Bronchial epithelial cell (primary cell): ENCODE measurements at regions not wholly inside any gene's neighbourhood (a gene's known extent, or its start where the extent isn't known, plus 50 kb on each side); places are given as distances from the start of the nearest gene placed in this dataset.
"Not testable (repeated sequence)": the region's sequence is repeated elsewhere in the genome, so short reads cannot be mapped to it uniquely, and the experiment has no call there.

Experiments used
- DNase-seq: peaks from one replicate; pipeline ENCODE4 v3.0.0-alpha.2; 2010; ENCODE audit warnings: low read depth
- FAIRE-seq: peaks from 2 replicates; lab custom pipeline; 2011; peaks lifted over from hg19 to GRCh38; lab: Jason Lieb, UNC
- H3K27me3 ChIP-seq: 2 replicates; pipeline ENCODE4 v1.5.1; 2011; ENCODE audit warnings: low read length; ENCODE audit not compliant: control insufficient read depth, insufficient read depth
- H3K36me3 ChIP-seq: 2 replicates; pipeline ENCODE4 v1.5.1; 2011; ENCODE audit warnings: low read length; ENCODE audit not compliant: control insufficient read depth, insufficient read depth
- H3K4me3 ChIP-seq: 2 replicates; pipeline ENCODE4 v1.5.1; 2011; ENCODE audit warnings: mild to moderate bottlenecking, low read depth, low read length, control low read depth
- TF ChIP-seq, protein P1 (sequence below): IDR thresholded peaks from 2 replicates; pipeline ENCODE4 v1.5.1; 2011; ENCODE audit warnings: mild to moderate bottlenecking, moderate library complexity, low read length, control low read depth, inconsistent platforms; ENCODE audit not compliant: insufficient read depth, severe bottlenecking

- FAIRE-seq (no peak), DNase-seq (no peak)
- H3K4me3 ChIP-seq = no peak overlapping the region
- TF ChIP-seq, protein P1, sequence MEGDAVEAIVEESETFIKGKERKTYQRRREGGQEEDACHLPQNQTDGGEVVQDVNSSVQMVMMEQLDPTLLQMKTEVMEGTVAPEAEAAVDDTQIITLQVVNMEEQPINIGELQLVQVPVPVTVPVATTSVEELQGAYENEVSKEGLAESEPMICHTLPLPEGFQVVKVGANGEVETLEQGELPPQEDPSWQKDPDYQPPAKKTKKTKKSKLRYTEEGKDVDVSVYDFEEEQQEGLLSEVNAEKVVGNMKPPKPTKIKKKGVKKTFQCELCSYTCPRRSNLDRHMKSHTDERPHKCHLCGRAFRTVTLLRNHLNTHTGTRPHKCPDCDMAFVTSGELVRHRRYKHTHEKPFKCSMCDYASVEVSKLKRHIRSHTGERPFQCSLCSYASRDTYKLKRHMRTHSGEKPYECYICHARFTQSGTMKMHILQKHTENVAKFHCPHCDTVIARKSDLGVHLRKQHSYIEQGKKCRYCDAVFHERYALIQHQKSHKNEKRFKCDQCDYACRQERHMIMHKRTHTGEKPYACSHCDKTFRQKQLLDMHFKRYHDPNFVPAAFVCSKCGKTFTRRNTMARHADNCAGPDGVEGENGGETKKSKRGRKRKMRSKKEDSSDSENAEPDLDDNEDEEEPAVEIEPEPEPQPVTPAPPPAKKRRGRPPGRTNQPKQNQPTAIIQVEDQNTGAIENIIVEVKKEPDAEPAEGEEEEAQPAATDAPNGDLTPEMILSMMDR = no peak
- no peaks in the 10 kb centered on the region for H3K27me3 ChIP-seq
- H3K36me3 ChIP-seq = no peaks in the 10 kb centered on the region
Measured at GRCh38 chr5:125457617-125458016, 711.2 kb upstream of the ZNF608 start.

DNA sequence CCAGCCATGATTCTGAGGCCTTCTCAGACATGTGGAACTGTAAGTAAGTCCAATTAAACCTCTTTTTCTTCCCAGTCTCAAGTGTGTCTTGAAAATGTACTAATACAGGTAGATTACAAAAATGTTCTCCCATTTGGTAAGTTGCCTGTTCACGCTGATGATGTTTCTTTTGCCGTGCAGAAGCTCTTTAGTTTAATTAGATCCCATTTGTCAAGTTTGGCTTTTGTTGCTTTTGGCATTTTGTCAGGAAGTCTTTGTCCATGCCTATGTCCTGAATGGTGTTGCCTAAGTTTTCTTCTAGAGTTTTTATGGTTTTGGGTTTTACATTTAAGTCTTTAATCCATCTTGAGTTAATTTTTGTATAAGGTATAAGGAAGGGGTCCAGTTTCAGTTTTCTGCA, 712.5 kb upstream of the ZNF608 start:
- H3K27me3 ChIP-seq, H3K36me3 ChIP-seq, DNase-seq, H3K4me3 ChIP-seq, FAIRE-seq: not testable (repeated sequence)

DNA sequence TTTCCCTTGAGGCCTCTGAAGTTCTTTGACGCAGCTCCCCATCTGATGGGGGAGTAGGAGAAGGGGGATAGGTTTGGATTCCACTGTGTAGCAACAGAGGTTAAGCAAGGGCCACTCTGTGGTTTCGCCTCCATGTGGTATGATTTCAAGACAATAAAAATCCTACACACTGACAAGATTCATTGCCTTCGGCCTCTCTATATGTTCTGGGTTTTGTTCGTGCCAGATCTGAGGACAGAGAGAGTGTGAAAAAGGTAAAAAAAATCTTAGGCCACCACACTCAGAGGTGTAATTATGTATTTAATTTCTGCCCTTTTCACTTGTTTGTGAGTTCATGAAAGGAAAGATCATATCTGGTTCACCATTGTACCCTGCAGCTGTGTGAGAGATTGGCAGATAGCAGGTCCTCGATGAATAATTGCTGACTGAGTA, 715.2 kb upstream of the ZNF608 start:
- Histone ChIP-seq H3K4me3 (no peak overlapping the region), H3K27me3 (no peaks in the 10 kb centered on the region), H3K36me3 (no peaks in the 10 kb centered on the region)
- DNase-seq (no peak), FAIRE-seq (no peak)
- TF ChIP-seq, protein P1 = no peak

GRCh38 chr5:125463466-125464092, 717.1 kb upstream of the ZNF608 start:
- FAIRE-seq (no peak), DNase-seq (no peak)
- Histone ChIP-seq H3K27me3 (no peaks in the 10 kb centered on the region), H3K36me3 (no peaks in the 10 kb centered on the region), H3K4me3 (no peak overlapping the region)
- TF ChIP-seq, protein P1 = no peak

GRCh38 chr5:125464847-125465432, 718.5 kb upstream of the ZNF608 start:
- H3K4me3 ChIP-seq = no peak overlapping the region
- H3K36me3 ChIP-seq = no peaks in the 10 kb centered on the region
- DNase-seq (no peak), FAIRE-seq (no peak)
- no peaks in the 10 kb centered on the region for H3K27me3 ChIP-seq
- TF ChIP-seq, protein P1 = no peak

GRCh38 chr5:125465703-125466102, 719.3 kb upstream of the ZNF608 start:
- no peaks in the 10 kb centered on the region for H3K36me3 ChIP-seq
- no peaks in the 10 kb centered on the region for H3K27me3 ChIP-seq
- H3K4me3 ChIP-seq = no peak overlapping the region
- FAIRE-seq = no peak
- no peak for DNase-seq
- TF ChIP-seq, protein P1 = no peak
